Activated naive CD4-positive, alpha-beta T cell treated with anti-CD3 and anti-CD28 coated beads, Interleukin-2, amount 50 U/mL, for 16 hours (primary cell): ENCODE measurements at regions not wholly inside any gene's neighbourhood (a gene's known extent, or its start where the extent isn't known, plus 50 kb on each side); places are given as distances from the start of the nearest gene placed in this dataset.

Experiments used
- DNase-seq: peaks from one replicate; pipeline ENCODE4 v3.0.0-alpha.2; 2020

DNA sequence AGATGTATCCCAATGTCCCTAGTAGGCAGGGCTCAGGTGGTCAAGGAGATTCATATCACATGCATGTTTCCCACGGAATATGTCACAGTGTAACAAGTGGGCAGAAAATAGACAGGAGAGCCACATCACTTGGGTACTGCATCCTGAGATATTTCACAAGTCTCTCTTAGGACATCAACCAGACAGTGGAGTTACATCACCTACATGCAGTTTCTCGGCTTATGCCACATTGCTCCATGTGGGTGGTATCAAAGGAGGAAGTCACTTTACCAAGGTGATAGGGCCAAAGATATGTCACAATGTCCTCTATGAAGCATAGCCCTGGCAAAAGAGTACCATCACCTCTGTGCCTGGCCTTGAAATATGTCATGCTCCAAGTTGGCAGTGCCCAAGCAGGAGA is 1056.7 kb upstream of the AMELY start:
- DNase-seq, result no peak

DNA sequence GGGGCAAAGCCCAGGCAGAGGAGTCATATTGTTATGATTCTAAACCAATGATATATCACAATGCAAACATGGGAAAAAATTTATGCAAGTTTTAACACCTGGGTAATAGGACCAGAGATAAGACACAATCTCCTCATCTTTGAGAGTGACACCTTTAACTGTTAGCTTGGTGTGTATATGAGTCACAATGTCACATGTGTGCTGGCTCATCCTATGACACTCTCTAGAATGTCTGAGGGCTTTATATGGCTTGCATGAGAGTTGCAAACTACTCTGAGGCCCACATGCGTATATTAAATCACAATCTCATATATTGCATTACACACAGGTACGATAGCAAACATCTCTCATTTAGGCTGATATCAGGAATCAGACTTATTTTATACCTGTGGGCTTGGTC is 1055.4 kb upstream of the AMELY start:
- no peak for DNase-seq

DNA sequence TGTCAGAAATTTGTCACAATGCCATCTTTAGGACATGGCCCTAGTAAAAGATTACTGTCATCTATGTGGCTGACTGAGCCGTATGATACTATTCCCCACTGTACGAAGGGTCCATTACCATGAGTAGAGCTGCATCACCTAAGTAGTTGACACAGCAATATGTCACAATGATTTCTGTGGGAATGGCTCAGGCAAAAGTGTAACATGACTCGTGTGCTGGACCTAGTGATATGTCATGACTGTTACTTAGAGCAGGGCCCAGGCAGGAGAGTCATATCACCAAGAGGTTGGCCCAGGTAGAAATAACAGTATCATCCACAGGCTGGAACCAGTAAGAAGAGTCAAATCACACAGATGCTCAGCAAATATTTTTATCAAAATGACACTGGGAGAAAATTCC is 1051.8 kb upstream of the AMELY start:
- no peak for DNase-seq

DNA sequence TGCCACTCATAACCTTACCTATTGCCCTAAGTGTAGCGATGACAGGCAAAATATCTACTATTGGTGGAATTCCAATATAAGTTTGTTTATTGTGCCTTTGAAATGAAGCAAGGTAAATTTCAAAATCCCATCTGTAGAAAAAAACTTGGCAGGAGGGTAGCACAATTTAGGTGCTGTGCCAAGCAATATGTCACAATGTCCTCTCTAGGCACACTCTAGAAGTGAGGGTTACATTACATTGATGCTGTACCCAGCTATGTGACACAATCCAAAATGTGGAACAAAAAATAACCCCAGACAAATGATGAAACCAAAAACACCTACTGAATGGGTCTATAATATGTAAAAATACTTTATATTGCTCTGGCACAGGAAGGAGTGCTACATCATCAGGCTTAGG is 1050.8 kb upstream of the AMELY start:
- no peak for DNase-seq

DNA sequence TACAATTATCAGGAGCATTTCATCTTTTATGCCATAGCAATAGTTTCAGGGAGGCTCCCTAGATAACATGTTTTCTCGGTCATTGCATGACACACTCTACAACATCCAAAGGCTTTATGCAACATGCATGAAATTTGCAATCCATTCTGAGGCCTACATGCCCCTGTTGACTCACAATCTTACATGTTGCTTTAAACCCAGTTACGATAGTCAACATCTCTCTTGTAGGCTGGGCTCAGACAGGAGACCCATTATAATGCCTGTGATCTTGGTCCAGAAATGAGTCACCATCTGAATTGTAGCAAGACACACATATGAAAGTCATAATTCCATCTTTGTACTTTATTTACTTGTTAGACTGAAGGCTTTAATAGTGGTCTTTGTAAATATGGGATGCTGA is 1050.3 kb upstream of the AMELY start:
- no peak for DNase-seq

DNA sequence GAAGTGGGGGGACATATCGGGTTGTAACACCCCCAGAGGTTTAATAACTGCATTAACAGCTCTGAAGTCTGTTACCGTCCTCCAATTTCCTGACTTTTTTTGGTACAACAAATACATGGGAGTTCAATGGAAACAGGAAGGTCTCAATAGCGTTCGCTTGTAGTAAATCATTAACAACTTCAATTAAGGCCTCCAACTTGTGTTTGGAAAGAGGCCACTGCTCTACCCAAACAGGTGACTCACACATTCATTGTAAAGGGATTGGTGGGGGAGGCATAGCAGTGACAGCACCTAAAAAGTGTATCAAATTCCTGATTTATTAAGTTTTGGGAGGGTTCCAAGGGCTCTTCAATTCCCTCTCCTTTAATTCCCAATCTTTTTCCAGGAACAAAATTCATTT is 1046.2 kb upstream of the AMELY start:
- no peak for DNase-seq

DNA sequence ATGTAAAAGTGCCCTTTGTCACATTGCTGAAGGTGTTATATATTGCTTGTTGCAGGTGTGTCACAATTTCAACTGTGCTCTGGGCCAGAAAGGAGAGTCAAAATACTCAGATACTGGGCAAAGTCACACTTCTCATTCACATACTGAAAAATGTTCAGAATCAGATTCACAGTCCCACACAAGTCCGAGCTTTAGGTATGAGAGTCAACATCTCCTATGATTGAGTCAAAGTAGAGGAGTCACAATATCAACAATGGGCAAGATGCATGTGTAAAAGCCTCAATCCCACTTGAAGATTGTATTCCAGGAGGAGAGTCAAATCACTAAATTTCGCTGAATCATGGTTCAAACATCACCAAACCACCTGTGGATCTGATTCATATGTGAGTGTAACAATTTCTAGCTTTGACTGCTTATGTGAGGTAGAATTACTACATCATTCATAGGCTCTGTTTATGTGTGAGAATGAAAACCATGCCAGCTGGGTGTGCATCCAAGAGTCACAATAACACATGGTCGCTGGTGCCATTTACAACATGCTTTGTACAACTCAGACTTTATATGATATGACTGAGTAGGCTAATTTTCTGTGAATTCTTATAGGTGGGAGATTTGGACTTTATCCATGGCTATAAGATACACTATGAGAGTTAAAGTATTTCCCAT is 1039.8 kb upstream of the AMELY start:
- DNase-seq, result no peak

DNA sequence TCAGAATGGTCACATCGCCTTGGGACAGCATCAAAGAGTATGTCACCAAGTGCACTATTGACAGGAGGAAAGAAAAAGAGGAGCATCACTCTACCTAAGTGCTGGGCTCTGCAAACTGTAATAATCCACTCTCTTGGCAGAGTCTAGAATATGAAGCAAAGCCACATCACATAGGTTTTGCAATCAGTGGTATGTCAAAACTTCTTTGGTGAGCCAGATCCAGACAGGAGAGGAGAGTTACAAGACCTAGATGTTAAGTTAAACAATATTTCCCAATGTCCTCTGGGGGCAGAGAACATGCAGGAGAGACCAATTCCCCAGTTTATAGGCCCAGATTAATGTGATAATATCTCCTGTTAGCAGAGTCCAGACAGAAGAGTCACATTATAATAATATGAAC is 1032.6 kb upstream of the AMELY start:
- no peak for DNase-seq

DNA sequence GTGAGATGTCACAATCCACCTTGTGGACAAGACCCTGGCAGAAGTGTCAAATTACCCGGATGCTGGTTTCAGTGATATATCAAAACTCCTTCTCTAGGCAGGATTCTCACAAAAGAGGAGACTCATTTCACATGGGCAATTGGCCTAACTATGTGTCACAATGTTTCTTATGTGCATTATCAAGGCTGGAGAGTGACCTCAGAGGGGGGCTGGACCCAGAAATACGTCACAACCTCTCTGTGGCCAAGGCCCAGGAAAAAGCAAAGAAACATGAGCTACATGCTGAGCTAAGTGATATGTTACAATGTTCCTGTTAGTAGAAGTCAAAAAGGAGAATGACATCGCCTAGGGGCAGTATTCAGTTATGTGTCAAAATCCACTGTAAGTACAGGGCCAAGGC is 1031.2 kb upstream of the AMELY start:
- no peak for DNase-seq

DNA sequence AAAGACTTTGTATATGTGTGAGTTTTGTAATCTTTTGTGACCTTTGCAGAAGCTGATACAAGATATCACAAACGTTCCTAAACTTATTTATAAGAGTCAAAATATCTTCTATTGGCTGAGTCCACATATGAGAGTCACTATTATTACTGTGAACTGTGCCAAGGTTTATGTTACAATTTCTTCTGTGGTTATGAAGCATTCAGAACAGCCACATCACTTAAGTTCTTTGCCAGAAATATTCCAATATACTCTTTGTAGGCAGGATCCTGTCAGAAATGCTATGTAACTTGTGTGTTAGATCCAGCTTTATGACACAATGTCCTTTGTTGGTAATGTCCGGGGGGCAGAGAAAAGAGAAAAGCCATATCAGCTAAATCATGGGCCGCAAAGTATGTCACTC is 1030.3 kb upstream of the AMELY start:
- DNase-seq, result no peak

DNA sequence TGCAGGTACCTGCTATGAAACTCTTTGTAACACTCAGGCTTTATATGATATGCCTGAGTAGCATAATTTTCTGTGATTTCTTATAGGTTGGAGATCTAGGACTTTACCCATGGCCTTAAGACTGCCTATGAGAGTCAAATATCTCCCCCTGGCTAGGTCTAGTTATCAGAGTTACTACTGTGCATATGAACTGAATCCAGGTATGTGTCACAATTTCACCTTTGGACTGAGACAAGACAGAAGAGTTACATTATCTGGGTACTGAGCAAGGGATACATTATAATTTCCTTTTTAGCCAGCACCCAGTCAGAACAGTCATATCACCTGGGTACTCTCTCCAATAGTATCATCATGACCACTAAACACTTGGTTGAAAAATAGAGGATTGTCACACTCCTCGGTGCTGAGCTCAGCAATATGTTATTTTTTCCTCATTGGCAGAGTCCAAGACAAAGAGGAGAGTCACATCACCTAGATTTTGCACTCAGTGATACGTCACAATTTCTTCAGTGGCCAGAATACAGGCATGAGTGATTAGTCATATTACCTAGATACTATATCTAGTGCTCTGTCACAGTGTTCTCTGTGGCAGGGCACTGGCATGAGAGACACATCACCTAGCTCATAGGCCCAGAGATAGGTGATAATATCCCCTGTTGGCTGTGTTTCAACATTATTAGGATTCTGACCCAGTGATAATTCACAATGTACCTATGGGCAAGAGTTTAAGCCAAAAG is 1027.6 kb upstream of the AMELY start:
- DNase-seq, result no peak

DNA sequence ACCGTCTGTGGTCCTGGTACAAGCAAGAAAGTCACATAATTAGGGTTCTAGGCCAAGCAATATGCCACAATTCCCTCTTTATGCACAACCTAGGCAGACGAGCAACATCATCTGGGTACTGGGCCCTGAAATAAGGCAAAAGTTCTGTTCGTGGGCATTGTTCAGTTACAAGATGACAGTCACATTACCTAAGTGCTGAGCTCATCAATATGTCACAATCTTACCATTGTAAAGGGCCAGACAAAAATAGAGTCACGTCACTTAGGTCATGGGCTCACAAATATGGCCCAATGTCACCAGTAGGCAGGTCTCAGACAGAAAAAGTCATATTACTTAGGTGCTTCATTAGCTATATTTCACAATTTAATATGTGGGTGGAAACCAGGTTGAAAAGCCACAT is 1025.3 kb upstream of the AMELY start:
- no peak for DNase-seq

DNA sequence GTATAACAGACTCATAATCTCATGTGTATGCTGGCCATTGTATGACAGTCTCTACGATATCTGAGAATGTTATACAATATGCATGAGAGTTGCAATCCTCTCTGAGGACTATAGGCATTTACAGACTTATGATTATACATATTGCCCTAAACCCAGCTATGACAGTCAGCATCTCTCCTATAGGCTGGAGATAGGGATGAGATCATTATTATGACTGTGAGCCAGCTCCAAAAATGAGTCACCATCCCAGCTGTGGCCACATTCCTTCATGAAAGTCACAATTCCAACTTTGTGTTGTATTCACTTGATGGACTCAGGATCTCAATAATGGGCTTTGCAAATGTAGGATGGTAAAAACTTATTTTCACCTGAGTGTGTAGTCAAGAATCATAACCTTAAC is 1024.5 kb upstream of the AMELY start:
- no peak for DNase-seq

DNA sequence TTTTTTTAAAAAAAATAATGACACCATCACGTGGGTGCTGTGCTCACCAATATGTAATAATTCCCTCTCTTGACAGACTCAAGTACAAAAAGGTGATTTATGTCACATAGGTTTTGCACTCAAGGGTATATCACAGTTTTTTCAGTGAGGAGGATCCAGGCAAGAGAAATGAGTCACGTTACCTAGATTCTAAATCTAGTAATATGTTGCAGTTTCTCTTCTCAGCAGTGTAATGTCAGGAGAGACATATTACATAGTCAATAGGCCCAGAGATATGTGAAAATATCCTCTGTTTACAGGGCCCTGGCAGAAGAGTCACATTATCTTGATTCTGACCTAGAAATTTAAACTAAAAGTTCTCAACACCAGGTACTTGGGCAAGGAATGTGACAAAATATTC is 1024.1 kb upstream of the AMELY start:
- no peak for DNase-seq

DNA sequence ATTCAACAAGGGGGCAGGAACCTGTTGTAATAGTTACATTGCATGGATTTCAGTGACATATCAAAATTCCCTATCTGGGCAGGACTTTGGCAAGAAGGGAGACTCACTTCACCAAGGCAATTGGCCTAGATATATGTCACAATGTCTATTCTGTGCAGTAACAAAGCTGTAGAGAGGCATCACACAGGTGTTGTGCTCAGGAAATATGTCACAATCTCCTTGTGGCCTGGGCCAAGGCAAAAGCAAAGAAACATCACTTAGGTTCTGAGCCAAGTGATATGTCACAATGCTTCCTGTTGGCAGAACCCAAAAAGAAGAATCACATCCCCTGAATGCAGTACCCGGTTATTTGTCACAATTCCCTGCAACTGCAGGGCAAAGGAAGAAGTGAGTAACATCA is 1020.9 kb upstream of the AMELY start:
- no peak for DNase-seq

DNA sequence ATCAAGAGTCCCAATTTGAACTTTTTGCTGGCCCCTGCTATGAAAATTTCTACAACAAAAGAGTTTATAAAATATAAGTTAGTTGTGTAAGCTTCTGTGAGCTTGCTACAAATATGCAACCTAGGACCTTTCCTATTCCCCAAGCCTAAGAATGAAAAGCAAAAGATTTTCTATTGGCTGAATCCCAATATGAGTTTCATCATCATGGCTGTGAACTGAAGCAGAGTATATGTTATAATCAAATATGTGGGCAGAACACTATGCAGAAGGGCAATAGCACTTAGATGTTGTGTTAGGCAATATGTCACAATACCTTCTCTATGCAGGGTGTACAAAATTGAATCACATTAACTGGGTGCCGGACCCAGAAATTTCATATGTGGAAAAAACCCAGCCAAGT is 1018.3 kb upstream of the AMELY start:
- no peak for DNase-seq

DNA sequence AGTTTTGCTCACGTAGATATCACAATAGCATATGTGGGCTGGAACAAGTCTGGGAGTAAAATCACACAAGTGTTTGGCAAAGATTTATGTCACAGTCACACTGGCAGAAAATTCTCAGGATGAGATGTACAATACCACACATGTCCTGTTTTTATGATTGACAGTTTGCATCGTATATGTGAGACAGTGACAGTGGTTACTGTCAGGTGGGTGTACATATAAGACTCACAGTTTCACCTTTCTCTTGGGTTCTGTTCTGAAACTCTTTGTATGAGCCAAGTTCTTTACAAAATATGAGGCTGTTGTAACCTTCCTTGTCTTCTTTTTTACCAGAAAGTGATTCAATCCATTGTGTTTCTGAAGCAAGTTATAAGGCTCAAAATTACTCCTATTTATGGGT is 1012.5 kb upstream of the AMELY start:
- no peak for DNase-seq

DNA sequence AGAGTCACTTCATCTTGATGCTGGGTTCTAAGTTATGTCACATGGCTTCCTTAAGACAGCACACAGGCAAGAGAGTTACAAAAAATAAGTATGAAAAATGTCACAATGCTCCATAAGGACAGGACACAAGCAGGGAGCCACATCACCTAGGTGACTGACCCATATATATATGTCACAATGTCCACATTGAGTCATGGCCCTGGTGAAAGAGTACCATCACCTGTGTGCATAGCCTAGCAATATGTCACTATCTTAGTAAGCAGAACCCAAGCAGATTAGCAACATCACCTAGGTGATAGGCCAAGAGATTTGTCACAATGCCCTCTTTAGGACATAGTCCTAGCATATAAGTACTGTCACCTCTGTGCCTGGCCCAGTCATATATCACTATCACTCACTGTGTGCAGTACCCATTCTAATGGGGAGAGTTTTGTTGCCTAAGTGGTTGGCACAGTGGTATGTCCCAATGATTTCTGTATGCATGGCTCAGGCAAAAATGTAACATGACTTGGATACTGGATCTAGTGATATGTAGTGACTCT is 1012.0 kb upstream of the AMELY start:
- no peak for DNase-seq

DNA sequence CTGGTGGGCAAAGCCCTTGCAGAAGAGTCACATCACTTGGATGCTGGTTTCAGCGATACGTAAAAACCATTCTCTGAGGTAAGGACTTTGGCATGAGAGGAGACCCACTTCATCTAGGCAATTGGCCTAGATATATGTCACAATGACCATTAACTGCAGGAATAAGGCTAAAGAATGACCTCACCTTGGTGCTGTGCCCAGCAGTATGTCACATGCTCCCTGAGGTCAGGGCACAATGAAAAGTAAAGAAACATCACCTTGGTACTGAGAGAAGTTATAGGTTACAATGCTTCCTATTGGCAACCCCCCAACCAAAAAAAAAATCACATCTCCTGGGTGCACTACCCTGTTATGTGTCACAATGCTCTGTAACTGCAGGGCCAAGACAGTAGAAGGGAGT is 1008.8 kb upstream of the AMELY start:
- no peak for DNase-seq

DNA sequence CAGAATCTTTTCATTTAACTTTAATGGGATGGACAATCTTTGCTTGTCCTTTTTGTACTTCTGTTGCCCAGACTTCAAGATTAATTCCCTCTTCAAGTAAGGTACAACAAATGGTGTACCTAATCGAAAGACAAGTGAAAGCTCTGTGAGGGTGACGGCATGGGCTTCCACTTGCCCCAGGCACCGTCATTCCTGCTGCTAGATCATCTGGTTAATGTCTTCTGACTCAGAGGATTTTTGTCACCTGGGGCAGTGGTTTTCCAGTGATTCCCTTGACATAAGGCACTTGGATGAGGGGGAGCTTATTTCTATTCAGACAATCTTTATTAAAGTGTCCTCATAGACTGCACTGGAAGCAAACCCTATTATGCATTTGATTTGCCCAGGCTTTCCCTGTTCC is 977.0 kb upstream of the AMELY start:
- DNase-seq, result no peak

DNA sequence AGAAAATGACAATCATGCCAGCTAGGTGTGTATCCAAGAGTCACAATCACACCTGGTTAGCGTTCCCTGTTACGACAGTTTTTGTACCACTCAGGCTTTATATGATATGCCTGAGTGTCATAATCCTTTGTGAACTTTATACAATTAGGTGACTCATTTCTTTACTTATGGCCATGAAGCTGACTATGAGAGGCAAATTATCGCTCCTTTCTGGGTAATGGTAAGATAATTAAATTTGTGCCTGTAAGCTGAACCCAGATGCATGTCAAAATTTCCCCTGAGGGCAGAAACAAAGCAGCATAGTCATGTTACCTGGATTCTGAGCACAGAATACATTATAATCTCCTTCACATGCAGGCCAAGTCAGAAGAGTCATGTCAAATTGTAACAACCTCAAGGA is 970.1 kb upstream of the AMELY start:
- no peak for DNase-seq

DNA sequence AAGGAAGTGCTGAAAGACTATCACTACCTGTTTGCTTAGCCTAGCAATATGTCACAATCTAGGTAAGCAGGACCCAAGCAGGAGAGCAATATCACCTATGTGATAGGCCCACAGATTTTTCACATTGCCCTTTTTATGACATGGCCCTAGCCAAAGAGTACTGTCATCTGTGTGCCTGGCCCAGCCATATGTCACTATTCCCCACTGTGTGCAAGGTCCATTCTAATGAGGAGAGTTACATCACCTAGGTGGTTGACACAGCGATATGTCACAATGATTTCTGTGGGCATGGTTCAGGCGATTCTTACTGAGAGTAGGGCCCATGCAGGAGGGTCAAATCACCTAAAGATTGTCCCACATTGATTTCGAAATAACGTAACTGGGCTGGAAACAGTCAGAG is 967.7 kb upstream of the AMELY start:
- no peak for DNase-seq

DNA sequence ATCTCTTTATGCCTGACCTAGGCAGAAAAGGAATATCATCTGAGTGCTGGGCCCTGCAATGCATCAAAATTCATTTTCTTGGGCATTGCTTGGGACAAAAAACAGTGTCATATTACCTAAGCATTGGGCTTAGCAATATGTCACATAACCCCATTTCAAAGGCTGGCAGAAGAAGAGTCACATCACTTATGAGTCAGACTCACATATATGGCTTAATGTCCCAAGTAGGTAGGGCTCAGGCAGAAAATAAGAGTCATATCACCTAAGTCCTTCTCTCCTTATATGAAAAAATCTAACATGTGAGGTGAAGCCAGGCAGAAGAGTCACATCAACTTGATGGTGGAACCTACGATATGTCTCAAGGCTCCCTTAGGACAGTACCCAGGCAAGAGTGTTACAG is 967.2 kb upstream of the AMELY start:
- no peak for DNase-seq

DNA sequence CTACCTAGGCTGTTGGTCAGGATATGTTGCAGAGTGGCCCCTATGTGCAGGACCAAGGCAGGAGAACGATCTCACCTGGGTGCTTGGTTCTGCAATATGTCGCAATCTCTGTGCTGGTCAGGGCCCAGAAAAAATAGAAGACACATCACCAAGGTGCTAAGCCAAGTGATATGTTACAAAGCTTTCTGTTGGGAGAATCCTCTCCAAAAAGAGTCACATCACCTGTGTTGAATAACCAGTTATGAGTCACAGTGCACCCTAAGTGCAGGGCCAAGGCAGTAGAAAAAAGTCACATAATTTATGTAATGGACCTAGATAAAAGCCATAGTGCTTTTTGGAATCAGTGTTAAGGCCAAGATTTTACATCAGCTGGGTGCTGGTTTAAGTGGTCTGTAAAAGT is 965.9 kb upstream of the AMELY start:
- no peak for DNase-seq

DNA sequence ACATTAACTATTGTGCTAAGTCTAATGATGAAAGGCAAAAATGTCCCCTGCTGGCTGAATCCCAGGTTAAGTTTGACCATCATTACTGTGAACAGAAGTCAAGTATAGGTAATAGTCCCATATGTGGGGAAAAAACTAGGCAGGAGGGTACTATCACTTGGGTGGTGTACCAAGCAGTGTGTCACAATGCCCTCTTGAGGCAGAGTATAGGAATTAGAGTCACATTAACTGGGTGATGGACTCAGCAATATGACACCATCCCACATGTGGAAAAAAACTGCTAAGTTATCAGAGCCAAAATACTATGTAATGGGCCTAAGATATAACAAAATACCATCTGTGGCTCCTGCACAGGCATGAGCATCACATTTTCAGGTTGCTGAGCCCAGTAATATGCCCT is 962.5 kb upstream of the AMELY start:
- no peak for DNase-seq
